Left ventricle myocardium superior (tissue), 1 donor: ENCODE measurements at regions not wholly inside any gene's neighbourhood (a gene's known extent, or its start where the extent isn't known, plus 50 kb on each side); places are given as distances from the start of the nearest gene placed in this dataset.
A peak's percentile ranks its signal among the peaks of the same experiment; 100 is the strongest.

Source experiments
- ATAC-seq: fragments of 200-7000 bp; cut with Tn5 transposase; one replicate; pipeline ENCODE4 v1.9.1; 2020; ENCODE audit warnings: mild to moderate bottlenecking, moderate library complexity
- DNase-seq: peaks from one replicate; pipeline ENCODE4 v3.0.0-alpha.2; 2020
- intact Hi-C: fragments of 100-400 bp; cut with micrococcal nuclease; formaldehyde crosslinking; loops from one replicate; pipeline ENCODE4 v1.11.0; 2022
- donor health status: DM: no; HTN: yes; CAD: no; lungs with severe emphysema.

DNA sequence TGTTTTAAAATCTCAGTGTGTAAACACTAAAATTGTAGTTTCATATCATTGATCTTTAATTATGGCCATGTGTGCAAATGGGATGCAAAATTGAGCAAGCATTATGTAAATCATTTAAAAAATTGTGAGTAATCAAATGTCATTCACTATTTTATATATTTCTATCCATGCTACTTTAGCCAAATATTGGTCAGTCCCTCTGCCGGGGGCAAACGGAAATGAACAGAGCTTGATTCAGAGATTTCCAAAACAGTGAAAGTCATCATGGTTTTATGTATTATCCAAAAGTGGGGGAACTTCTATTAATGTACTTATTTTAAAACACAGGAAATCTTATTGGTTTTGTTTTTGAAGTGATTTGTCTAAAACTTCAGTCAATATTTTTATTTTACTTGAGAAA lies 219.1 kb downstream of the IRS2 start:
- DNase-seq (no peak), ATAC-seq (no peak)

DNA sequence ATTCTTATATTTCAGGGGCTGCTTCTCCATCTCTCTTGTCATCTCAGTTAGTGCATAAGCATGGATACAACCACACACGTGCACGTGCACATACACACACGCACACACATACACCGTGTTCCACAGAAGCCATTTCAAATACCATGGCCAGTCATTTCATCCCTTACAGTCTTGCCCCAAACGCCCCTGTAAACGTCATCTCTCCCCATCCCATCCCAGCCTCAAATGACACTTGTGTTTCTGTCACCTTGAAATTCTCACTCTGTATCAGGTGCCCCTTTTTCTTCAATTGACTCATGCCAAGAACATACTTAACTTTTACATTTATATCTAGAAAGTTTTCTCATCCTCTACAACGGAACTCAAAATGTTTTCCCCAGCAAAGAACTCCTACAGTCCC lies 220.5 kb downstream of the IRS2 start:
- intact Hi-C loops = no loop called here
- no peak for DNase-seq
- ATAC-seq = no peak

More for the DNA sequence above, 219.1 kb downstream of the IRS2 start:
- intact Hi-C loops = no loop called here

- DNase-seq (no peak), ATAC-seq (no peak)
- intact Hi-C loops = no loop called here
Observed at GRCh38 chr13:109548374-109548773, 238.0 kb downstream of the IRS2 start.

DNA sequence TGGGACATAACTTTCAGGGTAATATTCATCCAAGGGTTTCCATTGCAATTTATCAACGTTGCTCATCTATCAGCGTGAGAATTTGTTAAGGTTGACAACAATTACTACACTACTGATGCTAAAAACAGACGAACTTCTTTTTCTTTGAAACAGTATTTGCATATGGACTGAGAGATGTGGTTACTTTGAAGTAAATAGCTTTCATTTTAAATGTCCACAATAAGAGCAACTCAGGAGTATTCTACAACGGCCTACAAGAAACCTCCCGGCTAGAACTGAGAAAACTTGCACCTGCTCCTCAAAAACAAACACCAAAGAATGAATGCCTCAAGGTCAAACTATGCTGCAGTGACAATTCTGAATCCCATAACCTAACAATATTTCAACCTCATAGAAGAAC lies 238.4 kb downstream of the IRS2 start:
- DNase-seq (no peak), ATAC-seq (no peak)
- intact Hi-C loops = no loop called here

DNA sequence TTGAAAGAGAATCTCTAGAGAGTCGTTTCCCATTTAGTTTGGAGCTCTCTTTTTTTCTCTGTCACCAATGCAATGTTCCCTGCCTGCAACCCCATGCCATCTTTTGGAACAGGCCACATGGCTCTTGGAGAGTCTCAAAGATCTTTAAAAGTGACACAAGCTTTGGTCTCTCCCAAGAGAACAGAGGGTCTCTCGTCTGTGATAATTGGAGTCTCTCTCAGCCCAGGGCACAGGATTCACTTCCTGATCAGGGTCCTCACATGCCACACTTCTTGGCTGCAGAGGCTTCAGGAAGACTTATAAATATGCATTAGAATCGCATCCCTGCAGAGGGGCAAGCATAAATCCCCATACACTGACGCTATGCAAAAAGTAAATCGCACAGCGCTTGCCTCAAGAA lies 240.5 kb downstream of the IRS2 start:
- intact Hi-C loops = no loop called here
- DNase-seq (no peak), ATAC-seq (no peak)

DNA sequence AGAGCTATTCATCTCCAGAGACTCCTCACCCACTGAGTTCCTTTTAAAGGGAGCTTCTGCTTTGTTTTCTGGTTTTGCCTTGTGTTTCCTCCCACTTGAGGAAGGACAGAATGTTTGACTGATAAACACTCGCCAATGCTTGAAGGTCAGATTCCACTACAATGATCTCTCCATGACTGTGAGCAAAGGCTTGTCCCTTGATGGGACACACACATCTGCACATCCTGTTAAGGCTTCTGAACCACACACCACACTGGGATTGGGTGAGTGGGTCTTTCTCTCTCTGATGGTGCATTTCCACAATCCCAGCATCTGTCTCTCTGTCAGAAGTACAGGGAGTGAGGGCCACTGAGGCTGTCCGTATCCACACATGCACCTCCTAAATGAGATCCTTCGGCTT lies 245.3 kb downstream of the IRS2 start:
- intact Hi-C loops = no loop called here
- DNase-seq = no peak
- peak; percentile 77 for ATAC-seq

- no peak for ATAC-seq
Observed at GRCh38 chr13:109537584-109537983, 248.8 kb downstream of the IRS2 start.

DNA sequence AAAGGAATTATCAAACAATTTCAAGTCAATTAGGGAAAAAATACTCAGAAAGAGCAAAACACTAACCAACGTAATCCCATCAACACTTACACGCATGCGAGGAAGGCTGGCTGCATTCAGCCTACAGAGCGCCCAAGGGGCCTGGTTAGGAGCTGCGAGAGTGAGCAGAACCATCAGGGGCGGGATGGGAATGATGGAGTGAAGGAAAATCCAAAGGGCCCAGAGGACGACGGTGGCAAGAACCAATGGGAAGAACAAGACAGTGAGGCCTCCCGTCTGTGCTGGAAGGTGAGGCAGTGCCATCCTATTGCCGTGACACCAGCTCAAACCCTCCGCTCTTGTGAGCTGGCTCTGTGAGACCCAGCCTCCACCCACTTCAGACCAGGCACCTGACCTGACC lies 253.0 kb downstream of the IRS2 start:
- intact Hi-C loops = no loop called here

More at GRCh38 chr13:109537584-109537983, 248.8 kb downstream of the IRS2 start:
- intact Hi-C loops = no loop called here
- DNase-seq = no peak

DNA sequence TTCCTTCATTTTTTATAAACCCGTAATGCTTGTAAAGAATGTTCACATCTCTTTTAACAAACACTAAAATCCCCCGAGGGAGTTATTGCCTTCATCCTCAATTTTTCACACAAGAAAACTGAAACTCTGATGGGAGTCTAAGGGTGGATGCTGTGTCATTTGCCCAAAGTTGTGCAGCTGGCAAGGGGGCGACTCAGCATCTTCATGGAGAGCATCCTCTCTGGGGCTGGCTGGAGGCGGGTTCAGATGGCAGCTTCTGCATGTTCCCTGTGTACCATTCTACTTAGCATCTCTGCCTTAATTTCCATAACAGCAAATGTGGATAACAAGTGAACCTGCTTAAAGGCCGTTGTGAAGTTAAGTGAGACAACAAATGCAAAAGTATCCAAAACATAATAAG lies 256.4 kb downstream of the IRS2 start:
- intact Hi-C loops = no loop called here
- DNase-seq (no peak), ATAC-seq (no peak)

More for the DNA sequence above, 253.0 kb downstream of the IRS2 start:
- DNase-seq (no peak), ATAC-seq (no peak)

DNA sequence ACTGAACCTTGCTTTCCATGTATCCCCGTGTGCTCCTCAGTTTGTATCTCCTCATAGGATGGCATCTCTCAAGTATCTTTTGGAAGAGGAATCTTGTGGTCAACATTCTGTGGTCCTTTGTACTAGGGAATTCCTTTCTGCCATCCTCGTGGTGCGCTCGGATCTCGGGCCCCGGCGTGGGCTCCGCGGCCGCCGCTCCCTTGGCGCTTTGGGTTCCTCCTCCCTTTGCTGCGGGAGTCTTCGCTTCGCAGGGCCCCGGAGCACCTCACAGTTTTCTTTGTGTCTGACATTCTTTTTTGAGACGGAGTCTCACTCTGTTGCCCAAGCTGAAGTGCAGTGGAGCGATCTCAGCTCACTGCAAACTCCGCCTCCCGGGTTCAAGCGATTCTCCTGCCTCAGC lies 264.7 kb downstream of the IRS2 start:
- DNase-seq (no peak), ATAC-seq (no peak)
- intact Hi-C loops = no loop called here

GRCh38 chr13:109517517-109517916 lies 268.9 kb downstream of the IRS2 start:
- intact Hi-C loops = no loop called here
- ATAC-seq (no peak), DNase-seq (no peak)

- ATAC-seq (no peak), DNase-seq (no peak)
- intact Hi-C loops = no loop called here
Observed at GRCh38 chr13:109516186-109516585, 270.2 kb downstream of the IRS2 start.

GRCh38 chr13:109510013-109510412 lies 276.4 kb downstream of the IRS2 start:
- intact Hi-C loops = no loop called here
- DNase-seq (no peak), ATAC-seq (no peak)

DNA sequence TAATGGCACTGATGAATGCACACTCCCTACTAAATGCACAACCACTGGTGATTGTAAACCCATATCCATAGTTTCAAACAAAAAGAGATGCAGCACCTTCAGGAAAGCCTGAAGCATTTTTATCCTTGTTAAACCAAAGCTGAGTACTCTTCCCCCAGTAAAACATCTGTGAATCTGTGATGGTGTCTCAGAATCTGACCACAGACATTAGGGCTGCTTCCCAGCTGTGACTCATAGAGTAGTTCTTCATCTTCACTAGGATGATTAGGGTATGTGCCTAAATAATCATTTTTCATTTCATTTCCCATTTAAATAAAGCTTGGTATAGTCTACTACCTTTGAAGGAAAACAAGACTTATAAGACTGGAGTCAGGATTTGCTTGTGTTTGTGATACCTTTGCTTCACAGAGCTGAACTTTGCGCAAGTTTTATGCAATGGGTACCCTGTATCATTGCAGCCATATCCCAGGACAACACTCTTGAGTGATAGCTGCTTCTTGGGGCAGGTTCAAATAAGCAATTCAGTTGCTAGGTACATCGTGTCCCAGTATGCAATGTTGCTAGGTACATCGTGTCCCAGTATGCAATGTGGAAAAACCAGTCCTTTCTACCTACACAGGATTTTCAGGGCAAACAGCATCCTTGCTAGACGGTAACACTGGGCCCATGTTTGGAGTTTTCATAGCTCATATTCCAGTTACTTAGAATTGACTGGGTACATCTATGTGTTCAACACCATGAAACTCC lies 277.1 kb downstream of the IRS2 start:
- intact Hi-C loops = no loop called here
- ATAC-seq = no peak

DNA sequence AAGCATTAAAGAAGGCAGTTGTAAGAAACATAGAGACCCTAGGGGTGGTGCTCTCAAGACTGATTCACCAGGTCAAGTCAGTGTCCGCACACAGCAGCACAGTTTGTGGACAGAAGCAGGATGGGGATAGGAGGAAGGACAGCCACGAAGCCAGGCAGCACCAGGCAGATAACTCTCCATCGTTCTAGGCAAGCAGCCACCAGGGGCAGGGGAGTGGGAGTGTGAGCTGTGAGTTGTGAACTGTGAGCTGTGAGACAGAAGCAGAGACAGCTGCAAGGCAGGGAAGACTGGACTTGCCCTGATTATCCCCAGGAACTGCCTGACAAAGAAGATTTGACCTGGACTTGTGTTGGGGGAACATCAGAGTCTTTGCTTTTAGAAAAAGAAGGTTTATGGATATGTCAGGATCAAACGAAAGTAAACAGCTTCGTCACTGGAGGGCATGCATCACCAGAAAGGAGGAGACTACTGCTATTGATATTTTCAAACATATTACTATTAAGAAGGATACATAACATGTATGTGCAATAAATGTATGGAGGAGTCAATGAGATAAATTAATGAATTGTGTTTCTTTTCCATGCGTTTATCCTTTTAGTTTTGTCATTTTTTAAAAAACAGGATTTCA lies 286.1 kb downstream of the IRS2 start:
- intact Hi-C loops = no loop called here
- DNase-seq (no peak), ATAC-seq (no peak)

More for the DNA sequence above, 277.1 kb downstream of the IRS2 start:
- DNase-seq = no peak

GRCh38 chr13:109497917-109498316 lies 288.5 kb downstream of the IRS2 start:
- intact Hi-C loops = no loop called here
- ATAC-seq (no peak), DNase-seq (no peak)

DNA sequence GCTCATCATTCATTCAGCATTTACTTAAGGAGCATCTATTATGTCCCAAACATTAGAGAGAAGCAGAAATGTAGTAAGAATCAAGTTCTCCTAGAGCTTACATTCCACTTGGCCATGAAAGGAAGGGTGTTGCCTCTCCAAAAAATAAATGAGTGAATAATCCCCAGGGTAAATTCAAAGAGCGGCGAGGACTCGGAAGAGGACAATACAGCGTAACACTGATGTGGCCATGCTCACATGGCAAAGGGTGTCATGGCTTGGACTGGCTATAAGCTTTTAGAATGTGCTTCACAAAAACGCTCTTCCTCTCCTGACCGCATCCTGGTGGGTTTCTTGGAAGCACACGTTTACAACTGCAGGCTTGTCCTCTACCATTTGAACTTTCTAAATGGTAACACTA lies 290.2 kb downstream of the IRS2 start:
- ATAC-seq (no peak), DNase-seq (no peak)
- intact Hi-C loops = no loop called here

GRCh38 chr13:109494925-109495369 lies 291.4 kb downstream of the IRS2 start:
- ATAC-seq (no peak), DNase-seq (no peak)
- intact Hi-C loops = no loop called here

DNA sequence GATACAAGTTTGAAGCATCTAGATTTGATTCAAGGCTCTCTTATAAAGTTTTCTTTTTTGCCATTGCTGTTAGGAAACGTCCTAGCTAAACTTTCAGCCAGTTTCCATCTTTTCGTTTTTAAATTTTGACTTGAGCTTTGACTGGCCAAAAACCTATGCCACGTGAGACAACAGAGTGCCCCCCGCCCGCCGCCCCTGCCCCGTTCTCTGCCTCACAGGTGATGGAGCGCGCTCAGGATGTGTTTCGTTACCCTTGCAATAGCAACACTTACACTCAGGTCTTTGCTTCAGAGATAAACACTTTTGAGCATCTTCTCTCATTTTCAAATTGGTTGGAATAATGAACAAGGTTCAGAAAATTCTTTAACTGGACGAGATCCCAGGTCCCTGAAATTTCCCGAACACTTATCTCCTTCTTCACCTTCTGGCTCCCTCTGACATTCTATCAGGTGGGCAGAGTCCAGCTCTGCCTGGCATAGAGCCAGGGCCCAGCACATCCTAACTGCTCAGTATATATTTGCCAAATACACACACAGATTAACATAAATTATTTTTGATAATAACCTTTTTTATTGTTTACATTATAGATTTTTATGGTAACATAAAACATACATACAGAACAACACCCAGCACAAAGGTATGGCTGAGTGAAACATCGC lies 301.1 kb downstream of the IRS2 start:
- no peak for DNase-seq
- intact Hi-C loops = no loop called here
- ATAC-seq = no peak

GRCh38 chr13:109483284-109483683 lies 303.1 kb downstream of the IRS2 start:
- no peak for DNase-seq
- intact Hi-C loops = no loop called here
- ATAC-seq = no peak

- DNase-seq (no peak), ATAC-seq (no peak)
- intact Hi-C loops = no loop called here
Observed at GRCh38 chr13:109481040-109481439, 305.3 kb downstream of the IRS2 start.
